Liver (tissue), 8 donors: ENCODE measurements at regions not wholly inside any gene's neighbourhood (a gene's known extent, or its start where the extent isn't known, plus 50 kb on each side); places are given as distances from the start of the nearest gene placed in this dataset.
A peak's percentile ranks its signal among the peaks of the same experiment; 100 is the strongest.

Source experiments
- DNase-seq: peaks from one replicate; pipeline ENCODE4 v3.0.0-alpha.2; 2017; ENCODE audit warnings: low spot score
- H3K27ac ChIP-seq, 2 donors: one replicate each; pipeline ENCODE4 v1.7.0; 2013; ENCODE audit warnings: inconsistent platforms in 2 of 2, low read length in 2 of 2, control low read depth in 1 of 2, low read depth in 1 of 2, mild to moderate bottlenecking in 1 of 2
- H3K27me3 ChIP-seq, 4 donors: one replicate each; pipeline versions ENCODE4 v1.6.1 to v1.7.0; 2013; ENCODE audit warnings: low read length in 3 of 4, inconsistent platforms in 1 of 4, mild to moderate bottlenecking in 1 of 4, moderate library complexity in 1 of 4; ENCODE audit not compliant: control insufficient read depth in 4 of 4, insufficient read depth in 4 of 4
- H3K36me3 ChIP-seq, 4 donors: one replicate each; pipeline versions ENCODE4 v1.6.1 to v1.7.0; 2013; ENCODE audit warnings: low read length in 3 of 4, mild to moderate bottlenecking in 3 of 4, low read depth in 1 of 4, moderate library complexity in 1 of 4; ENCODE audit not compliant: control insufficient read depth in 4 of 4, insufficient read depth in 3 of 4
- H3K4me1 ChIP-seq, 4 donors: one replicate each; pipeline versions ENCODE4 v1.6.1 to v1.7.0; 2013; ENCODE audit warnings: low read length in 3 of 4, mild to moderate bottlenecking in 3 of 4, moderate library complexity in 1 of 4; ENCODE audit not compliant: control insufficient read depth in 4 of 4, insufficient read depth in 4 of 4
- H3K4me3 ChIP-seq, 3 donors: one replicate each; pipeline versions ENCODE4 v1.6.1 to v1.7.0; 2013; ENCODE audit warnings: low read length in 3 of 3, control low read depth in 1 of 3, low read depth in 1 of 3, mild to moderate bottlenecking in 1 of 3
- H3K9ac ChIP-seq, 2 donors: one replicate each; pipeline ENCODE4 v1.7.0; 2013; ENCODE audit warnings: low read length in 2 of 2, mild to moderate bottlenecking in 2 of 2, moderate library complexity in 2 of 2, control low read depth in 1 of 2, low read depth in 1 of 2
- H3K9me3 ChIP-seq, 4 donors: one replicate each; pipeline versions ENCODE4 v1.6.1 to v1.7.0; 2013; ENCODE audit warnings: low read length in 3 of 4; ENCODE audit not compliant: control insufficient read depth in 4 of 4
- ATF3 ChIP-seq: IDR thresholded peaks from 2 replicates; pipeline ENCODE4 v1.6.1; 2016; ENCODE audit warnings: antibody characterized with exemption
- CTCF ChIP-seq: fragments of 150-350 bp; IDR thresholded peaks from 2 replicates; pipeline ENCODE4 v1.5.1; 2017; ENCODE audit warnings: improper control_type of control experiment, low read depth, low read length; ENCODE audit not compliant: missing input control
- EGR1 ChIP-seq, 2 donors: IDR thresholded peaks; 2 replicates each; pipeline ENCODE4 v1.6.1; 2016 to 2018; ENCODE audit warnings: antibody characterized with exemption in 2 of 2, low read depth in 2 of 2
- FOXA1 ChIP-seq: IDR thresholded peaks from 2 replicates; pipeline ENCODE4 v1.6.1; 2016; ENCODE audit warnings: antibody characterized with exemption
- FOXA2 ChIP-seq: IDR thresholded peaks from 2 replicates; pipeline ENCODE4 v1.6.1; 2016; ENCODE audit warnings: antibody characterized with exemption
- GABPA ChIP-seq, 2 donors: IDR thresholded peaks in 1 of 2; conservative IDR thresholded peaks in 1 of 2; 2 replicates each; pipeline ENCODE4 v1.6.1; 2016; ENCODE audit warnings: antibody characterized with exemption in 2 of 2, mild to moderate bottlenecking in 1 of 2, moderate library complexity in 1 of 2
- HNF4A ChIP-seq, 2 donors: conservative IDR thresholded peaks; 2 replicates each; pipeline ENCODE4 v1.6.1; 2016; ENCODE audit warnings: antibody characterized with exemption in 2 of 2, mild to moderate bottlenecking in 2 of 2
- HNF4G ChIP-seq: IDR thresholded peaks from 2 replicates; pipeline ENCODE4 v1.6.1; 2016; ENCODE audit warnings: antibody characterized with exemption
- JUND ChIP-seq, 2 donors: IDR thresholded peaks; 2 replicates each; pipeline ENCODE4 v1.6.1; 2016; ENCODE audit warnings: antibody characterized with exemption in 2 of 2
- NR2F2 ChIP-seq: IDR thresholded peaks from 2 replicates; pipeline ENCODE4 v1.6.1; 2016; ENCODE audit warnings: antibody characterized with exemption
- RAD21 ChIP-seq, 2 donors: IDR thresholded peaks; 2 replicates each; pipeline ENCODE4 v1.6.1; 2016; ENCODE audit warnings: antibody characterized with exemption in 2 of 2, mild to moderate bottlenecking in 2 of 2
- RXRA ChIP-seq, 2 donors: IDR thresholded peaks; 2 replicates each; pipeline ENCODE4 v1.6.1; 2017 to 2018; ENCODE audit warnings: antibody characterized with exemption in 2 of 2, mild to moderate bottlenecking in 1 of 2
- SP1 ChIP-seq: IDR thresholded peaks from 2 replicates; pipeline ENCODE4 v1.6.1; 2018; ENCODE audit warnings: antibody characterized with exemption, mild to moderate bottlenecking
- TAF1 ChIP-seq: conservative IDR thresholded peaks from 2 replicates; pipeline ENCODE4 v1.6.1; 2016; ENCODE audit warnings: antibody characterized with exemption, mild to moderate bottlenecking
- YY1 ChIP-seq: IDR thresholded peaks from 2 replicates; pipeline ENCODE4 v1.6.1; 2016; ENCODE audit warnings: antibody characterized with exemption, mild to moderate bottlenecking
- ZBTB33 ChIP-seq: IDR thresholded peaks from 2 replicates; pipeline ENCODE4 v1.6.1; 2016; ENCODE audit warnings: antibody characterized with exemption
- WGBS: extraction: QIAGEN DNeasy Blood & Tissue Kit; methylation state at CpG from one replicate; pipeline ENCODE4 v1.1.7; 2013; 5-methylcytosine and 5-hydroxymethylcytosine counted together
- TF ChIP-seq, protein P1 (sequence below): IDR thresholded peaks from 2 replicates; pipeline ENCODE4 v1.6.1; 2016; ENCODE audit warnings: antibody characterized with exemption
- TF ChIP-seq, protein P2 (sequence below): IDR thresholded peaks from 2 replicates; pipeline ENCODE4 v1.6.1; 2016; ENCODE audit warnings: antibody characterized with exemption, mild to moderate bottlenecking
- donor health status: healthy.
- donor health status: healthy.
- donor health status: healthy.
- donor health status: healthy.
- donor health status: healthy.

- no peak for TF ChIP-seq ATF3
- TF ChIP-seq EGR1 (IDR thresholded peaks at IDR 0.05; ENCODE audit: low read depth in 2 of 2), result no peak
- no peak for TF ChIP-seq GABPA (IDR thresholded peaks at IDR 0.05 in 1 of 2, conservative IDR thresholded peaks at IDR 0.05 in 1 of 2)
- TF ChIP-seq SP1, result no peak
Observed at GRCh38 chr14:36439766-36440165, 80.3 kb downstream of the NKX2-1 start (continued).

DNA sequence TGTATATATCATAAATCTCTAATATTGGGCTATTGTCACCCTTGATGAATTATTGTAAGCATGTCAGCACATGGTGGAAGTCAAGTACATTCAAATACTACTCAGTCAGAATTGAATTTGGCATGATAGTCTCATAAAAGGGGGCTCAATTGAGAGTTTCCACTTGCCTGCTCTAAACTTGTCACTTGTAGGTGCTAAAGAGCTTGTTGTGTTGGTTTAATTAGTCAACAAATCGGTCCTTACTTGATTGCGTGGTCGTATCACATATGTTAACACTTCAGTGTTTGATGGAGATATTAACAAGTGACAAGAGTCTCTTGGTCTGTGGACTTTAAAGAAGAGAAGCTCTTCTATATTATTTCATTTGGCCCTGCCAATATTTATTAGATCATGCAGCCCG is 81.1 kb downstream of the NKX2-1 start:
- TF ChIP-seq ZBTB33, result no peak
- TF ChIP-seq RAD21 (IDR thresholded peaks at IDR 0.05), result no peak
- no peak for DNase-seq
- Histone ChIP-seq H3K4me3 (no peak overlapping the region), H3K9ac (no peak overlapping the region), H3K27me3 (no peaks in the 10 kb centered on the region), H3K4me1 (no peaks in the 10 kb centered on the region), H3K9me3 (no peaks in the 10 kb centered on the region), H3K36me3 (no peaks in the 10 kb centered on the region), H3K27ac (no peak overlapping the region)
- WGBS, result 73% methylated on average over 4 of the region's 4 CpGs

- WGBS, result 33% methylated on average over 5 of the region's 5 CpGs
- no peak for DNase-seq
- peaks cover 3 to 12% (median 8%) of the 10 kb centered on the region in 4 donors for H3K4me1 ChIP-seq
Observed at GRCh38 chr14:36430662-36431084, 89.4 kb downstream of the NKX2-1 start.

More at GRCh38 chr14:36430662-36431084, 89.4 kb downstream of the NKX2-1 start:
- peak; percentile 94 for TF ChIP-seq FOXA2
- TF ChIP-seq, protein P1, sequence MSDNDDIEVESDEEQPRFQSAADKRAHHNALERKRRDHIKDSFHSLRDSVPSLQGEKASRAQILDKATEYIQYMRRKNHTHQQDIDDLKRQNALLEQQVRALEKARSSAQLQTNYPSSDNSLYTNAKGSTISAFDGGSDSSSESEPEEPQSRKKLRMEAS, result peak; percentile 96
- peak; percentile 85 to 93 for TF ChIP-seq RXRA (IDR thresholded peaks at IDR 0.05)
- peak; percentile 98 for TF ChIP-seq YY1
- TF ChIP-seq, protein P2, sequence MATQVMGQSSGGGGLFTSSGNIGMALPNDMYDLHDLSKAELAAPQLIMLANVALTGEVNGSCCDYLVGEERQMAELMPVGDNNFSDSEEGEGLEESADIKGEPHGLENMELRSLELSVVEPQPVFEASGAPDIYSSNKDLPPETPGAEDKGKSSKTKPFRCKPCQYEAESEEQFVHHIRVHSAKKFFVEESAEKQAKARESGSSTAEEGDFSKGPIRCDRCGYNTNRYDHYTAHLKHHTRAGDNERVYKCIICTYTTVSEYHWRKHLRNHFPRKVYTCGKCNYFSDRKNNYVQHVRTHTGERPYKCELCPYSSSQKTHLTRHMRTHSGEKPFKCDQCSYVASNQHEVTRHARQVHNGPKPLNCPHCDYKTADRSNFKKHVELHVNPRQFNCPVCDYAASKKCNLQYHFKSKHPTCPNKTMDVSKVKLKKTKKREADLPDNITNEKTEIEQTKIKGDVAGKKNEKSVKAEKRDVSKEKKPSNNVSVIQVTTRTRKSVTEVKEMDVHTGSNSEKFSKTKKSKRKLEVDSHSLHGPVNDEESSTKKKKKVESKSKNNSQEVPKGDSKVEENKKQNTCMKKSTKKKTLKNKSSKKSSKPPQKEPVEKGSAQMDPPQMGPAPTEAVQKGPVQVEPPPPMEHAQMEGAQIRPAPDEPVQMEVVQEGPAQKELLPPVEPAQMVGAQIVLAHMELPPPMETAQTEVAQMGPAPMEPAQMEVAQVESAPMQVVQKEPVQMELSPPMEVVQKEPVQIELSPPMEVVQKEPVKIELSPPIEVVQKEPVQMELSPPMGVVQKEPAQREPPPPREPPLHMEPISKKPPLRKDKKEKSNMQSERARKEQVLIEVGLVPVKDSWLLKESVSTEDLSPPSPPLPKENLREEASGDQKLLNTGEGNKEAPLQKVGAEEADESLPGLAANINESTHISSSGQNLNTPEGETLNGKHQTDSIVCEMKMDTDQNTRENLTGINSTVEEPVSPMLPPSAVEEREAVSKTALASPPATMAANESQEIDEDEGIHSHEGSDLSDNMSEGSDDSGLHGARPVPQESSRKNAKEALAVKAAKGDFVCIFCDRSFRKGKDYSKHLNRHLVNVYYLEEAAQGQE, result peak; percentile 89
- TF ChIP-seq SP1, result peak; percentile 98
- peak; percentile 95 for TF ChIP-seq ZBTB33
- TF ChIP-seq CTCF, result no peak
- peak; percentile 81 for TF ChIP-seq ATF3
- peak; percentile 84 to 92 for TF ChIP-seq JUND (IDR thresholded peaks at IDR 0.05)
- peak; percentile 51 to 56 for TF ChIP-seq RAD21 (IDR thresholded peaks at IDR 0.05)
- peak; percentile 92 for TF ChIP-seq TAF1
- peak; percentile 41 for TF ChIP-seq HNF4G
- no peak for TF ChIP-seq NR2F2
- TF ChIP-seq FOXA1, result peak; percentile 89
- peak in 1 of 2 donors; percentile 52 for TF ChIP-seq GABPA (IDR thresholded peaks at IDR 0.05 in 1 of 2, conservative IDR thresholded peaks at IDR 0.05 in 1 of 2)
- TF ChIP-seq EGR1 (IDR thresholded peaks at IDR 0.05; ENCODE audit: low read depth in 2 of 2), result peak; percentile 65 to 91
- peak; percentile 67 to 76 for TF ChIP-seq HNF4A (conservative IDR thresholded peaks at IDR 0.05)
- Histone ChIP-seq H3K9ac (peak overlapping the region in 1 of 2 donors; percentile 21), H3K27ac (peak overlapping the region; percentile 77 to 79), H3K4me3 (no peak overlapping the region), H3K9me3 (no peaks in the 10 kb centered on the region), H3K27me3 (no peaks in the 10 kb centered on the region), H3K36me3 (no peaks in the 10 kb centered on the region)
